AG09319 (cell line): ENCODE measurements at regions not wholly inside any gene's neighbourhood (a gene's known extent, or its start where the extent isn't known, plus 50 kb on each side); places are given as distances from the start of the nearest gene placed in this dataset.

ENCODE experiments used
- DNase-seq: peaks from one replicate; pipeline ENCODE4 v3.0.0-alpha.2; 2010; ENCODE audit warnings: low read depth; ENCODE audit errors: extremely low read depth
- TF ChIP-seq, protein P1 (sequence below): IDR thresholded peaks from 2 replicates; pipeline ENCODE4 v1.5.1; 2011; ENCODE audit warnings: low read depth, mild to moderate bottlenecking, inconsistent platforms, low read length, moderate library complexity

DNA sequence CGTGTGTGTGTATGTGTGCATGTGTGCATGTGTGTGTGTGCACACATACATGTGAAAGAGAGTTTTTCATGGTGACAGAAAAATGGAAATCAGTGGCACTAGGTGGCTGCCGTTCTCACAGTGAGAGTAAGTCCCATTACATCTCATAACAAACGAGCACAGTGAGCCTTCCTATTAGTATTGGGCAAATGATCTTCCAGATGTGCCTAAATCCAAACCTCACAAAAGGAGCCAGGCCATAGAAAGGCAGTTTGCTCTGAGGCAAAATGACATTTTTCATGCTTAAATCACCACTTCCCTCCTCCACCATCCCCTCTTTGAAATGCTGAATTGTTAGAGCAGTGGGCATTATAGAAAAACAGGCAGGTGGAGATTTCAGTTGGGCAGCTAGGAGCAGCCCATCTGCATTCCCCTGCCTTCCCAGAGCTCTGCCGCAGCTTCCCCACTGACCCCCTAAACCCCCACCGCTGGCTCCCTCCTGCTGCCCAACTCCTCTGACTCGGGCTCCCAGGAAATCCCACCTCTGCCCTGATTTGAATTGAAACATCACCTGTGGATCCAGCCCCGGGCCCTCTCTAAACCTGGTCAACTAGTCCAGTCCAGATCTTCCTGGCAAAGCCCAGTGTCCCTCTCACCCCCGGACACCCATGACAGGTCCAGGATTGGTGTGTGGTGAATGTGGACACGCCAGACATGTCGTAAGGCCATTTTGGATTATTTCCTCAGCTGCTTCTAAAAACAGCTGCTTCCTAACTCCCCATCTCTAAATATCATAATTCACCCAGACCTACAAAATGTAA is 190.5 kb downstream of the SEC16B start:
- DNase-seq = no peak
- TF ChIP-seq, protein P1, sequence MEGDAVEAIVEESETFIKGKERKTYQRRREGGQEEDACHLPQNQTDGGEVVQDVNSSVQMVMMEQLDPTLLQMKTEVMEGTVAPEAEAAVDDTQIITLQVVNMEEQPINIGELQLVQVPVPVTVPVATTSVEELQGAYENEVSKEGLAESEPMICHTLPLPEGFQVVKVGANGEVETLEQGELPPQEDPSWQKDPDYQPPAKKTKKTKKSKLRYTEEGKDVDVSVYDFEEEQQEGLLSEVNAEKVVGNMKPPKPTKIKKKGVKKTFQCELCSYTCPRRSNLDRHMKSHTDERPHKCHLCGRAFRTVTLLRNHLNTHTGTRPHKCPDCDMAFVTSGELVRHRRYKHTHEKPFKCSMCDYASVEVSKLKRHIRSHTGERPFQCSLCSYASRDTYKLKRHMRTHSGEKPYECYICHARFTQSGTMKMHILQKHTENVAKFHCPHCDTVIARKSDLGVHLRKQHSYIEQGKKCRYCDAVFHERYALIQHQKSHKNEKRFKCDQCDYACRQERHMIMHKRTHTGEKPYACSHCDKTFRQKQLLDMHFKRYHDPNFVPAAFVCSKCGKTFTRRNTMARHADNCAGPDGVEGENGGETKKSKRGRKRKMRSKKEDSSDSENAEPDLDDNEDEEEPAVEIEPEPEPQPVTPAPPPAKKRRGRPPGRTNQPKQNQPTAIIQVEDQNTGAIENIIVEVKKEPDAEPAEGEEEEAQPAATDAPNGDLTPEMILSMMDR = no peak

DNA sequence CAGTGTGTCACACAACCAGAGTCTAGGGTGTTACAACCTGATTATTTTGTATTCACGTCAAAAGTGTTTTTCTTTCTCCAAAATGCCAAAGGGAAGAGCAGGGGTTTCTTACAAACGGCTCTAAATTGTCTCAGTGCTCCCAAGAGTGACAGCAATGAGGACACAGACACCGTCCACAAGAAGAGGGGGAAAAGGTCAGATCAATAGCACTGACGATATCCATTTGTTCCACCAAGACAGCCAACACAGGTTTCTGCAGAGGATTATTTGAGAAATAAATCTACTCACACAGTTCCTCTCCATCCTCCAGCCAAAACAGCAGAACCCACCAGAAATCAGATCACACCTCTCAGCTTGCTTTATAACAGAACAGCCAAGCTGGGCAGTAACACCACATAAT is 193.9 kb downstream of the SEC16B start:
- TF ChIP-seq, protein P1 = no peak

DNA sequence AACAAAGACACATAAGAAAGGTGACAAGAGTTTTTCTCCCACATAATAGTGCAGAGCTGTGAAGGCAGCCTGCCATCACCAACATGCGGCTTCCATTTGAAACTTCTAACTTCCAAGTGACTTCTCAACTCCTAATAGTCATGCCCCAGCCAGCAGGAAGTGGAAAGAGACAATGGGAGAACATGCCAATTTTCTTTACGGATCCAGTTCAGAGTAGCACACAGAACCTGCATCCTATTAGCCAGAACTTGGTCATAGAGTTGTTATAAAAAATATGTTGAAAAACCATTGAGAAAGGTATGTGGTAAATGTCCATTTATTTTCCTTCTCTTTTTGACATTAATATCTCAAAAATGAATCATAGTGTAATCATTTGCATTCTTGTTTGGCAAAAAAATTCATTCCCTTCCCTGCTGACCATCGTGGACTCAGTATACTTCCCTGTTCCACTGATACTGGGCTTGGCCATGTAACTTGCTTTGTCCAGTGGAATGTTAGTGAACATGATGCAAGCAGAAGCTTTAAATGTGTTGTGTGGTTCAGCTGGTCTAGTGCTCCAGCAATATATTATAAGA is 197.4 kb downstream of the SEC16B start:
- DNase-seq = no peak
- TF ChIP-seq, protein P1 = no peak

More for the DNA sequence above, 193.9 kb downstream of the SEC16B start:
- DNase-seq = no peak

DNA sequence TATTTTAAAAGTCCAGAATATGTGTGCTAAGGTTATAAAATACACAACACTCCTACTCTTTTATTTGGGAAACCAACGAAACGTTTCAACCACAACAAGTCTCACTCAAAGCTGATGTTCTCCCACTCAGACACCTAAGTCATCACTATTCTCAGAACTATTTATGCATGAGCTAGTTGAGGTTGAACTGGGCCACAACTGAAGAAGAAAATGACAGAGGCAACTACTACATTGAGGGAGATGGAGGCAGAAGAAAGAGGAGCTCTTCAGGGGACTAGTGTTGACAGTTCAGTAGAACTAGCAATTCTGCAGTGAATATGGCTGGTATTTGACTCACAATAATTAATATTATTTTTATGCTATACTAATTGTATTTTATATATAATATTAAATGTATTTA is 198.2 kb downstream of the SEC16B start:
- TF ChIP-seq, protein P1 = no peak
- no peak for DNase-seq

DNA sequence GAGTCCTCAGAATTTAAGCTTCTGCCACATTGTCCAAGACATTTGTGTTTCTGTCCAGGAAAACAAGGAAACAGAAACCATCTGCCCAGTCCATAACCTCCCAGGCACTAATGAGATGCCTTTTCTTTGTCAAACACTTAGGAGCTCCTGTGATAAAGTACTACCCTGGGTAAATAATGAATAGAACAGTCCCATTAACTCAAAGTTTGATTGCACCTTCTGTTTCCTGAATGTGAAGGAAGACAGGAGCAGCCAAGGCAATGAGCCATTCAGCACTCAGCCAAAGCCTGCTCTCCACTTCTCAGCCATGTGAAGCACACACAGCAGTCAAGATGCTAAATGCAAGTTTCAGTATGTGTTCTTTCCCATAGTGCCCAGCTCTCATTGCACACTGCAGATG is 199.8 kb downstream of the SEC16B start:
- no peak for DNase-seq
- TF ChIP-seq, protein P1 = no peak

DNA sequence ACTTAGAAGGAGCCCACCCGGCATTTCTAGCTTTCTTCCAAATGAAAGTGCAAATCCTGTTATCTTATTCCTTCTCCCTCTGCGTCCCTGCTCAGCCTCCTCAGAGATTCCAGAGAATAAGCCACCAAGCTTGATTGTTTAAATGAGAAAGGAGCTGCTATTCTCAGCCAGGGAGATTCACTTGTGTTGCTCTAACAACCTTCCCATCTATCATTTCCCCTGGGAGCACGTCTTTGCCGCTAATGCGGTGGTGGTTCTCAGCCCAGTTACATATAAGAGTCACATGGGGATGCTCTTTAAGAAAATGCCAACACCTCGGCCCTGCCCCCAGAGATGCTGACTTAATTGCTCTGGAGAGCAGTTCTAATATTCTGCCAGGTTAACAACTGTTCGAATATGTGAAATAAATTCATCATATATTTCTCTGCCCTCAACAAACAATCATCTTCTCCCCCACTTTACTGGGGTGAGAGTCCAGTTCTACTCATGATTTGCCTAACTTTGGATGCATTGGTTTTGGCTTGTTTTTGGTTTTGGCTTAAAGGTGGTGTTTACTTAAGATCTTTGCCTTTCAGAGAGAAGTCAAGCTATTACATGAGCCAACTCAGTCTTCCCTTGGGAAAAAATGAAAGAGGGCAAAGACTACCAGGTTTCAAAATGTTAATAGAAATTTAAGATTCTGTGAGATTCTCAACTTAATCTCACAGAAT is 213.9 kb downstream of the SEC16B start:
- no peak for DNase-seq
- TF ChIP-seq, protein P1 = no peak

DNA sequence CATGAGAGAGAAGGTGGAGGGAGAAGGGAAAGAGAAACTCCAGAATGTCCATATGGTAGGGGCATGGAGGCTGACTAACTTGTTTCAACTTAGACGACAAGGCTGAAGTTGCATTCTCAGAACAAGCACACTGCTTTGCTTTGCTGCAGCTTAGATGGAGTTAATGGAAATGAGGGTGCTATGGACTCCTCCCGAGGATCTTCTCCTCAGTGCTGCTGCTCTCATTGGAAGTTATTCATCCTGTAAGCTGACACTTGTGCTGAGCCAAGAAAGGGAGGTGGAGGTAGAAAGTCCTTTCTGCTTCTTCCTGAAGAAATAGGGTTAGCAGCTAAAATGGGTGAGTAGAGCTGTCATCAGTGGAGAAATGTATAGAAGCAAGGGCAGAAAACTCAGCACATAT is 215.3 kb downstream of the SEC16B start:
- TF ChIP-seq, protein P1 = no peak
- no peak for DNase-seq
